TTC549 (cell line): ENCODE measurements at regions not wholly inside any gene's neighbourhood (a gene's known extent, or its start where the extent isn't known, plus 50 kb on each side); places are given as distances from the start of the nearest gene placed in this dataset.

Experiments used
- FAIRE-seq: peaks from 2 replicates; lab custom pipeline; 2012; peaks lifted over from hg19 to GRCh38; lab: Jason Lieb, UNC

- FAIRE-seq: no peak
Observed at GRCh38 chr2:14189929-14190328, 442.6 kb upstream of the LRATD1 start.

- no peak for FAIRE-seq
Observed at GRCh38 chr2:14194233-14194632, 438.3 kb upstream of the LRATD1 start.

- no peak for FAIRE-seq
Observed at GRCh38 chr2:14197293-14197692, 435.2 kb upstream of the LRATD1 start.

GRCh38 chr2:14199040-14199439 lies 433.5 kb upstream of the LRATD1 start:
- FAIRE-seq: no peak

- FAIRE-seq: no peak
Observed at GRCh38 chr2:14219306-14219705, 413.2 kb upstream of the LRATD1 start.

- no peak for FAIRE-seq
Observed at GRCh38 chr2:14220101-14220500, 412.4 kb upstream of the LRATD1 start.

- FAIRE-seq: no peak
Observed at GRCh38 chr2:14221466-14221865, 411.1 kb upstream of the LRATD1 start.

- no peak for FAIRE-seq
Observed at GRCh38 chr2:14223576-14223975, 408.9 kb upstream of the LRATD1 start.

- no peak for FAIRE-seq
Observed at GRCh38 chr2:14231391-14231898, 401.1 kb upstream of the LRATD1 start.

- FAIRE-seq: no peak
Observed at GRCh38 chr2:14232217-14232616, 400.3 kb upstream of the LRATD1 start.

- no peak for FAIRE-seq
Observed at GRCh38 chr2:14234911-14235310, 397.6 kb upstream of the LRATD1 start.

GRCh38 chr2:14235667-14236066 lies 396.9 kb upstream of the LRATD1 start:
- no peak for FAIRE-seq

- no peak for FAIRE-seq
Observed at GRCh38 chr2:14237902-14238301, 394.6 kb upstream of the LRATD1 start.

- no peak for FAIRE-seq
Observed at GRCh38 chr2:14239605-14240004, 392.9 kb upstream of the LRATD1 start.

GRCh38 chr2:14240868-14241267 lies 391.6 kb upstream of the LRATD1 start:
- no peak for FAIRE-seq

GRCh38 chr2:14245901-14246300 lies 386.6 kb upstream of the LRATD1 start:
- FAIRE-seq: no peak

- FAIRE-seq: no peak
Observed at GRCh38 chr2:14255135-14255820, 377.2 kb upstream of the LRATD1 start.

- no peak for FAIRE-seq
Observed at GRCh38 chr2:14256890-14257289, 375.6 kb upstream of the LRATD1 start.

- FAIRE-seq: no peak
Observed at GRCh38 chr2:14257801-14258507, 374.6 kb upstream of the LRATD1 start.

GRCh38 chr2:14261771-14262170 lies 370.7 kb upstream of the LRATD1 start:
- no peak for FAIRE-seq

- no peak for FAIRE-seq
Observed at GRCh38 chr2:14263053-14263452, 369.5 kb upstream of the LRATD1 start.

- FAIRE-seq: no peak
Observed at GRCh38 chr2:14270036-14270582, 362.4 kb upstream of the LRATD1 start.

GRCh38 chr2:14272396-14273075 lies 360.0 kb upstream of the LRATD1 start:
- FAIRE-seq: no peak
